Keratinocyte (primary cell): ENCODE measurements at regions not wholly inside any gene's neighbourhood (a gene's known extent, or its start where the extent isn't known, plus 50 kb on each side); places are given as distances from the start of the nearest gene placed in this dataset.

ENCODE experiments used
- CTCF ChIP-seq, 3 experiments: IDR thresholded peaks in 1 of 3; conservative IDR thresholded peaks in 1 of 3; optimal IDR thresholded peaks in 1 of 3; 2 replicates in 2 of 3; 3 replicates in 1 of 3; pipeline versions ENCODE3 to v1.5.1; 2011; ENCODE audit warnings: low read length in 3 of 3, mild to moderate bottlenecking in 3 of 3, moderate library complexity in 2 of 3, control low read depth in 1 of 3, inconsistent platforms in 1 of 3; ENCODE audit not compliant: insufficient read depth in 2 of 3; ENCODE audit errors: extremely low read depth in 1 of 3
- EZH2 ChIP-seq: IDR thresholded peaks from one replicate; pipeline ENCODE4 v1.6.1; 2012; ENCODE audit warnings: inconsistent platforms, mild to moderate bottlenecking, low read length, moderate library complexity

- TF ChIP-seq CTCF (optimal IDR thresholded peaks at IDR 0.05 in 1 of 3, IDR thresholded peaks at IDR 0.05 in 1 of 3, conservative IDR thresholded peaks at IDR 0.05 in 1 of 3; ENCODE audit: extremely low read depth in 1 of 3, insufficient read depth in 2 of 3, low read length in 3 of 3) (no peak), EZH2 (no peak)
Measured at GRCh38 chr9:100811643-100812042, 216.9 kb upstream of the PLPPR1 start.
